Suprapubic skin (tissue), 3 donors: ENCODE measurements at regions not wholly inside any gene's neighbourhood (a gene's known extent, or its start where the extent isn't known, plus 50 kb on each side); places are given as distances from the start of the nearest gene placed in this dataset.

Source experiments
- CTCF ChIP-seq, 2 donors: fragments of 200-600 bp in 1 of 2; fragments of 450-650 bp in 1 of 2; sonication (generic) in 1 of 2; IDR thresholded peaks; one replicate each; pipeline ENCODE4 v1.5.1; 2016 to 2019; ENCODE audit warnings: antibody characterized with exemption in 2 of 2, mild to moderate bottlenecking in 1 of 2, moderate library complexity in 1 of 2
- EP300 ChIP-seq: sonication (generic); formaldehyde crosslinking; IDR thresholded peaks from one replicate; pipeline ENCODE4 v1.6.1; 2017; ENCODE audit warnings: antibody characterized with exemption

GRCh38 chr2:15864176-15864769 is 76.1 kb upstream of the MYCN start:
- TF ChIP-seq CTCF (IDR thresholded peaks at IDR 0.05) (no peak), EP300 (no peak)
